LNCaP clone FGC (cell line): ENCODE measurements at regions not wholly inside any gene's neighbourhood (a gene's known extent, or its start where the extent isn't known, plus 50 kb on each side); places are given as distances from the start of the nearest gene placed in this dataset.

ENCODE experiments used
- DNase-seq: peaks from one replicate; pipeline ENCODE4 v3.0.0-alpha.2; 2011; ENCODE audit warnings: low read depth
- H3K4me3 ChIP-seq: 2 replicates; pipeline ENCODE4 v1.5.1; 2011; ENCODE audit warnings: mild to moderate bottlenecking, low read depth, low read length, control low read depth
- TF ChIP-seq, protein P1 (sequence below): IDR thresholded peaks from 2 replicates; pipeline ENCODE4 v1.5.1; 2012; ENCODE audit warnings: mild to moderate bottlenecking; ENCODE audit not compliant: control insufficient read depth, insufficient read depth; ENCODE audit errors: extremely low read depth

DNA sequence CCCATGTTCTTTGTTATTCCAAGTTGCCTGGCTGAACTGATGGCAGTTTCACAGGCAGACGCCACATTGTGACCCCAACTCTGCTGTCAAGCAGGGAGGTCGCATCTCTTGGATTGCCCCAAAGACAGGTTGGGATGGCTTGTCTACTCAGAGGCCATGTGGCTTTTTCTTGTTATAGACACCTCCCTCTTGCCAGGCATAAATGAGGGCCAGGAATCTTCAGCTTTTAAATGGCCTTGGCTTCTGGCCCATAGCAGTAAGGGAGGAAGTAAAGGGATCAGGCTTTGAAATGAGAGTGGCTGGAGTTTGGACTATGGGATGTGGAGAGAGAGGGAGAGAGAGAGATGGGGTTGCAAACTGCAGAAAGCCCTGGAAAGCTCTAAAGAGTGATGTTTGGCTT, 215.0 kb downstream of the TBX5 start:
- TF ChIP-seq, protein P1, sequence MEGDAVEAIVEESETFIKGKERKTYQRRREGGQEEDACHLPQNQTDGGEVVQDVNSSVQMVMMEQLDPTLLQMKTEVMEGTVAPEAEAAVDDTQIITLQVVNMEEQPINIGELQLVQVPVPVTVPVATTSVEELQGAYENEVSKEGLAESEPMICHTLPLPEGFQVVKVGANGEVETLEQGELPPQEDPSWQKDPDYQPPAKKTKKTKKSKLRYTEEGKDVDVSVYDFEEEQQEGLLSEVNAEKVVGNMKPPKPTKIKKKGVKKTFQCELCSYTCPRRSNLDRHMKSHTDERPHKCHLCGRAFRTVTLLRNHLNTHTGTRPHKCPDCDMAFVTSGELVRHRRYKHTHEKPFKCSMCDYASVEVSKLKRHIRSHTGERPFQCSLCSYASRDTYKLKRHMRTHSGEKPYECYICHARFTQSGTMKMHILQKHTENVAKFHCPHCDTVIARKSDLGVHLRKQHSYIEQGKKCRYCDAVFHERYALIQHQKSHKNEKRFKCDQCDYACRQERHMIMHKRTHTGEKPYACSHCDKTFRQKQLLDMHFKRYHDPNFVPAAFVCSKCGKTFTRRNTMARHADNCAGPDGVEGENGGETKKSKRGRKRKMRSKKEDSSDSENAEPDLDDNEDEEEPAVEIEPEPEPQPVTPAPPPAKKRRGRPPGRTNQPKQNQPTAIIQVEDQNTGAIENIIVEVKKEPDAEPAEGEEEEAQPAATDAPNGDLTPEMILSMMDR = no peak
- H3K4me3 ChIP-seq = no peak overlapping the region

DNA sequence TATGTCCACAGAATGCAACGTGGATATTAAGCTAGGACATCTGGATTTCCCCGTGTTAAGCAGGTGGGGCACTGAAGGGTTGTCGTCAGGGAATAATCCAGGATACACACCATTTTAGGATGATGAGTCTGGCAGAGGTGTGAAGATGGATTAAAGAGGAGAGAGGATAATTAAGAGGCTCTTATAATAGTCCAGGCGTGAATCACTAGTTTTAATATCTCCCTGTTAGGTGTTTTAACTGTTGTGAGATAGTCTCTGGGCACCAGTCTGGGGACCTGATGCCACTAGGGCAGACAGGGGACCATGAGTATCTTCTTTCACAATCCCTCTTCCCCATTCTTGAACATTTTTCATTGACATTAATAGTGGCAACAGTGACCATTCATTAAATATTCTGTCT, 216.7 kb downstream of the TBX5 start:
- TF ChIP-seq, protein P1 = no peak

More for the DNA sequence above, 215.0 kb downstream of the TBX5 start:
- DNase-seq = no peak

DNA sequence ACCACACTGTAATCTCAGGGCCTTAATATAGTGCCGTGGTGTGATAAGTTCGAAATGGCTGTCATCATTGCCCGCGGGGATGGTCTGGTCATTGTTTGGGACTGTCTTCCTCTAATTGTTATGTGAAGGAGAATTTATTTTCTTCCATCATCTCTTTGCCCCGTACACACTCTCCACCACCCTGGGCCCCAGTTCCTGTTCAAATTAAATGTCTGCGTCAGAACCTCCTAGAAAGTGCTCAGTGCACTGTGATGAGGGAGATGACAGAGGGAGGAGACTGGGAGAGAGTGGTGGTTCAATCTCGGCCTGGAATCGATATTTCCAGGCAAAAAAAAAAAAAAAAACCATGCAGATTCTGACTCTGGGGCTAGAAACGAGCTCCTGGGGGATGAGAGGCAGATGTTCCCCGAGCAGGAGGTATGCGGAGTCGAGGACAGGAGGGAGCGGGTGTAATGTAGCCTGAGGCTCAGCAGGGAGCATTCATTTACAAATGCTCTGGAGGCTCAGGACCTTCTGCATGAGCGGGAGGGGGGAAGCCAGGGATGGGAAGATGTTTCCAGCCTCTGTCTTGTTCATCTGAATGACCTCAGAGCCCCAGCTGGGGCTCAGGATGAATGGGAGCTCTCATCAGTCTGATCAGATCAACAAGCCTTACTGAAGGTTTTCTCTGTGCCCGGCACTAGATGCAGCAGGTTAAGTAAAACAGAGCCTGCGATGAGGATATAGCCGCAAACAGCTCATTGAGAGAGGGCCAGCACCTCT, 219.5 kb downstream of the TBX5 start:
- no peak for DNase-seq
- TF ChIP-seq, protein P1 = no peak
- H3K4me3 ChIP-seq = no peak overlapping the region

More for the DNA sequence above, 216.7 kb downstream of the TBX5 start:
- H3K4me3 ChIP-seq = no peak overlapping the region
- no peak for DNase-seq

DNA sequence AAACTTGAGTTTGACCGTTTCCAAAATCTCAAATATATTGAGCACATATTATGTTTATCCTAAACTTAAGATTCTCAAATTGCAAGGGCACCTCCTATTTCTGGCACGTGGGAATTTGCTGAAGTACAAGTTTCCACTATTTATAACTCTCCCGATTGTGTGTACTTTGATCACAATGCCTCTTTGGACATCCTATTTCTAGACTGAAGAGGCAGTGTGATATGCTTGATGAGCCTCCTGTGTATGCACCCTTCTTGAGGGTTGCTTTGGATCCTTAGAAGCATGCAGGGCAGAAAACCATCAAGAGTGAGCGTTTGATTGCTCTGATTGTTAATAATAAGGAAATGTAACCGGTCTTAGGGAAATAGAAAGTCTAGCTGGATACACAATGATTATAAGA, 218.9 kb upstream of the RBM19 start:
- no peak overlapping the region for H3K4me3 ChIP-seq
- TF ChIP-seq, protein P1 = no peak
- no peak for DNase-seq

DNA sequence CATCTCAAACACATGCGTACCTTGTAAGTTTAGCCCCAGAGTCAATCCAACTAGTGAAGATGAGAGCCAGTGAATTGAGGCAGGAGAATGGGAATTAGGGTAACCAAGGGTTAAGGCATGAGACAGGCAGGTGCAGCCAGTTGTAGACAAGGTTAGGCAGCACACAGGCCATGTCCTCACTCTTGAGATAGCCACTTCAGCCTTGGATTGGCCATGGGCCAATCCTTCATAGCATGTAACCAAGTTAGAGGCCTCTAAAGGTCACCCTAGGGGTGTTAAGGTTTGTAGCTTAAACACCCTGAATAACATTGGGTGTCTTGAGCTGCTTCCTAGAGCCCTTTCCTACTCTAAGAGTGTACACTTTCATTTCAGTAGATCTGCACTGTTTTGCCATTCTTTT, 208.2 kb upstream of the RBM19 start:
- TF ChIP-seq, protein P1 = no peak
- DNase-seq = no peak
- H3K4me3 ChIP-seq = no peak overlapping the region

DNA sequence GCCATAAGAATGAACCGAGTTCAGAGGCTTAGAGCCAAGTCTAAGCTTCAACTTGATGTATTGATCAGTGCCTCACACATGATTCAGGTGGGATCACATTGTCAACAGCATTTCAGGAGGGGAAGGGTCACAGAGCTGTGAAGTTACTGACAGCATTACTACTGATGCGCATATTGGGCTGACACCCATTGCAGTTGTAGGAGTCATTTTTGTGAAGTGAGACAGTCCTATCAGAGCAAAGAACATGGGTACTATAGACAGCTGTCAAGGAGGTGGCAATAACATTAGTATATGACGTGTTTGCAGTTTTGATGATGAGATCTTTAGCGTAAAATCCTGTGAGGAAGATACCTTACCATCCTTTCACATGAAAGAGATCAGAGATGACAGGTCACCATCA, 206.0 kb upstream of the RBM19 start:
- TF ChIP-seq, protein P1 = no peak

DNA sequence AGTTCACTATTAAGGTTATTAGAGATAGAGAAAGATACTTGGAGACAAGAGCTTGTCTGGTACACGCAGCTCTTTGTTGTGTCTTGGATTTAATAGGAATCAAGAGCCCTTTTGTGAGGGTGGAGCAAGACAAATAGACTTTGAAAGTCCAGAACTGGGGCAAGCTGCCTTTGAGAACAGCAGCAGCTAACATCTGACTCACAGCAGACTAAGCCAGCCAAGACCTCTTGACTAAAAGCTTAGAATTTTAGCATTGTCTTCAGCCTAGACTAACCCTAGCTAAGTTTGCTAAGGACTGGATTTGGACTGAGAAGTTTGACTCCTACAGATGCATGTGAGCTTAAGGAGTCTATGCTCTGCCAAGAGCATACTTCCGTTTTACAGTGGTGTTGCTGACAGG, 201.9 kb upstream of the RBM19 start:
- no peak for DNase-seq
- H3K4me3 ChIP-seq = no peak overlapping the region
- TF ChIP-seq, protein P1 = no peak

More for the DNA sequence above, 206.0 kb upstream of the RBM19 start:
- no peak overlapping the region for H3K4me3 ChIP-seq
- no peak for DNase-seq
